Common myeloid progenitor, CD34-positive (primary cell): ENCODE measurements at regions not wholly inside any gene's neighbourhood (a gene's known extent, or its start where the extent isn't known, plus 50 kb on each side); places are given as distances from the start of the nearest gene placed in this dataset.
A peak's percentile ranks its signal among the peaks of the same experiment; 100 is the strongest.

Source experiments
- CTCF ChIA-PET: fragments of 350-600 bp; sonication (Branson Sonifier 250); formaldehyde crosslinking; loops from one replicate; lab custom pipeline; 2021; ENCODE audit warnings: antibody characterized with exemption; lab: Charles Lee
- POLR2A ChIA-PET: fragments of 350-600 bp; sonication (Branson Sonifier 250); formaldehyde crosslinking; loops from one replicate; lab custom pipeline; 2021; ENCODE audit warnings: antibody characterized with exemption; lab: Charles Lee
- DNase-seq, 3 donors: peaks; one replicate each; pipeline versions ENCODE4 v3.0.0 to v3.0.0-alpha.2; 2013
- H3K27ac ChIP-seq, 2 experiments: 1 replicate in 1 of 2; 2 replicates in 1 of 2; pipeline ENCODE4 v1.7.0; 2013; ENCODE audit warnings: inconsistent platforms in 2 of 2, low read length in 2 of 2, mild to moderate bottlenecking in 2 of 2, low read depth in 1 of 2, moderate library complexity in 1 of 2; ENCODE audit not compliant: severe bottlenecking in 2 of 2, insufficient read depth in 1 of 2, poor library complexity in 1 of 2
- H3K27me3 ChIP-seq, 5 experiments: replicated peaks in 2 of 5; 1 replicate in 3 of 5; 2 replicates in 2 of 5; pipeline versions ENCODE4 v1.6.1 to v1.7.0; 2013; ENCODE audit warnings: low read length in 4 of 5, mild to moderate bottlenecking in 2 of 5, moderate library complexity in 2 of 5, inconsistent platforms in 1 of 5; ENCODE audit not compliant: insufficient read depth in 5 of 5, control insufficient read depth in 4 of 5
- H3K36me3 ChIP-seq, 4 experiments: 1 replicate in 2 of 4; 2 replicates in 2 of 4; pipeline versions ENCODE4 v1.6.1 to v1.7.0; 2013; ENCODE audit warnings: low read length in 3 of 4, control low read depth in 1 of 4, mild to moderate bottlenecking in 1 of 4; ENCODE audit not compliant: control insufficient read depth in 4 of 4, insufficient read depth in 4 of 4
- H3K4me1 ChIP-seq, 4 experiments: 1 replicate in 3 of 4; 2 replicates in 1 of 4; pipeline versions ENCODE4 v1.6.1 to v1.7.1; 2013; ENCODE audit warnings: low read length in 3 of 4, mild to moderate bottlenecking in 3 of 4, control low read depth in 1 of 4, inconsistent platforms in 1 of 4, moderate library complexity in 1 of 4; ENCODE audit not compliant: control insufficient read depth in 4 of 4, insufficient read depth in 4 of 4; ENCODE audit errors: control extremely low read depth in 1 of 4
- H3K4me3 ChIP-seq, 7 experiments: 1 replicate in 4 of 7; 2 replicates in 3 of 7; pipeline versions ENCODE4 v1.5.1 to v1.7.0; 2013; ENCODE audit warnings: mild to moderate bottlenecking in 7 of 7, low read length in 6 of 7, moderate library complexity in 6 of 7, inconsistent platforms in 2 of 7, low read depth in 2 of 7, control low read depth in 1 of 7; ENCODE audit not compliant: insufficient read depth in 4 of 7, control insufficient read depth in 1 of 7; ENCODE audit errors: extremely low read depth in 1 of 7
- H3K9me3 ChIP-seq, 5 experiments: 1 replicate in 4 of 5; 2 replicates in 1 of 5; pipeline versions ENCODE4 v1.6.1 to v1.7.1; 2013; ENCODE audit warnings: low read length in 4 of 5, mild to moderate bottlenecking in 2 of 5, inconsistent platforms in 1 of 5, low read depth in 1 of 5, moderate library complexity in 1 of 5; ENCODE audit not compliant: control insufficient read depth in 4 of 5, insufficient read depth in 2 of 5; ENCODE audit errors: control extremely low read depth in 1 of 5
- WGBS: methylation state at CpG from one replicate; pipeline ENCODE4 v1.1.5; 2013; ENCODE audit not compliant: insufficient coverage; 5-methylcytosine and 5-hydroxymethylcytosine counted together

GRCh38 chr2:40531359-40531758 is 79.5 kb upstream of the SLC8A1 start:
- Histone ChIP-seq H3K27me3 (no peaks in the 10 kb centered on the region), H3K4me3 (no peak overlapping the region), H3K4me1 (no peaks in the 10 kb centered on the region), H3K27ac (no peak overlapping the region), H3K36me3 (no peaks in the 10 kb centered on the region), H3K9me3 (no peaks in the 10 kb centered on the region)
- POLR2A ChIA-PET = no interaction called here
- CTCF ChIA-PET = interaction anchor here (1.3 kb wide), 1 partner anchor 8 kb away, joined by 3 read pairs; no protein-coding TSS in a partner anchor
- no peak for DNase-seq

DNA sequence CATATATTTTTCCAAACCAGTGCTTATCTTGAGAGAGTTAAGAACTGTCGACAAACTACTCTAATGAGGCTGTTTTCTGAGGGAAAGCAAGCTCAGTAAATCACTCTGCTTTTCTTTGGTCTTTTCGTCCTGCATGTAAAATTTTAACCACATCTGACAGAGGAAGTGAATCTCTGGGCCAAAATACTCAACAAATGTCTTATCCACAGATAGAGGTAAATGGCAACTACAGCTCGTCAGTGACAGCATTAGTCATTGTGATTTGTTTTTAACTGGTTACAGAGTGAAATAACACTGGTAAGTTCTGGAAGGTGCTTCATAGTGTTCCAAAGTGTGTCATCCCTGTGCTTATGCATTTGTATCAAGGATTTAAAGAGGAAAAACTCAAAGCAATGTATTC is 82.6 kb upstream of the SLC8A1 start:
- POLR2A ChIA-PET = no interaction called here

GRCh38 chr2:40535972-40536371 is 84.1 kb upstream of the SLC8A1 start:
- ChIA-PET CTCF (no interaction called here), POLR2A (interaction anchor here (0.7 kb wide), 1 partner anchor 1946 kb away, joined by 4 read pairs; no protein-coding TSS in a partner anchor)
- WGBS = no CpG with 5 or more reads among the region's 4 CpGs

More for the DNA sequence above, 82.6 kb upstream of the SLC8A1 start:
- H3K27ac ChIP-seq = no peak overlapping the region
- CTCF ChIA-PET = no interaction called here
- no peak overlapping the region for H3K4me3 ChIP-seq
- DNase-seq = peak in 1 of 3 donors; percentile 5
- H3K4me1 ChIP-seq = no peaks in the 10 kb centered on the region
- no peaks in the 10 kb centered on the region for H3K27me3 ChIP-seq
- no peaks in the 10 kb centered on the region for H3K36me3 ChIP-seq
- 59% methylated on average over 3 of the region's 3 CpGs for WGBS
- no peaks in the 10 kb centered on the region for H3K9me3 ChIP-seq

DNA sequence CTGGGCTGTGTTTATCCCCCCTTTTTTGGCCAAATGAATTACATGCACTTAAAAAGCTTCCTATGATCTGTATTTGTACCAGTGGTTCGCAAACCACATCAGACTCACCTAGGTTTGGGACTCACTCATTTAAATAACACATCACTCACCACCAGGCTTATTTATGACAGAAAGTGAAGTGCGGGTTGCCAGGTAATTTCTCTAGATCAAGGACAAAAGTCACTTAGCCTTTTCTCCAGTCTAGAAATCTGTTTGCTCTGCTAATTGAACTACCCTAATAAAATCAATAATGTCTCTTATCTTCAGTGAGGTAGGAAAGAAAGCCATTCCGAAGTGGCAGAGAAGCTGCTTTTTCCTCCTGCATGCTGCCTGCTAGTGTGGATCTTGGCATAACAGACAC is 88.1 kb upstream of the SLC8A1 start:
- H3K27me3 ChIP-seq = no peaks in the 10 kb centered on the region
- WGBS = 94% methylated on average over 2 of the region's 3 CpGs

More at GRCh38 chr2:40535972-40536371, 84.1 kb upstream of the SLC8A1 start:
- H3K36me3 ChIP-seq = no peaks in the 10 kb centered on the region
- H3K27ac ChIP-seq = no peak overlapping the region
- H3K27me3 ChIP-seq = no peaks in the 10 kb centered on the region
- H3K4me1 ChIP-seq = no peaks in the 10 kb centered on the region
- H3K4me3 ChIP-seq = no peak overlapping the region
- no peaks in the 10 kb centered on the region for H3K9me3 ChIP-seq
- DNase-seq = no peak

GRCh38 chr2:40543381-40543780 is 91.5 kb upstream of the SLC8A1 start:
- Histone ChIP-seq H3K27me3 (no peaks in the 10 kb centered on the region), H3K4me1 (no peaks in the 10 kb centered on the region), H3K27ac (no peak overlapping the region), H3K4me3 (no peak overlapping the region), H3K36me3 (no peaks in the 10 kb centered on the region), H3K9me3 (no peaks in the 10 kb centered on the region)
- DNase-seq = no peak
- WGBS = 90% methylated on average over 2 of the region's 2 CpGs
- ChIA-PET CTCF (interaction anchor here (1.3 to 1.4 kb wide), 2 partner anchors 12 to 14 kb away, joined by 3 to 4 read pairs; no protein-coding TSS in a partner anchor), POLR2A (no interaction called here)

More for the DNA sequence above, 88.1 kb upstream of the SLC8A1 start:
- Histone ChIP-seq H3K27ac (no peak overlapping the region), H3K36me3 (no peaks in the 10 kb centered on the region), H3K9me3 (no peaks in the 10 kb centered on the region), H3K4me1 (no peaks in the 10 kb centered on the region), H3K4me3 (no peak overlapping the region)
- CTCF ChIA-PET = interaction anchor here (1.0 kb wide), 1 partner anchor 9 kb away, joined by 3 read pairs; no protein-coding TSS in a partner anchor
- POLR2A ChIA-PET = interaction anchor here (0.6 kb wide), 1 partner anchor 98 kb away, joined by 3 read pairs; no protein-coding TSS in a partner anchor
- no peak for DNase-seq

DNA sequence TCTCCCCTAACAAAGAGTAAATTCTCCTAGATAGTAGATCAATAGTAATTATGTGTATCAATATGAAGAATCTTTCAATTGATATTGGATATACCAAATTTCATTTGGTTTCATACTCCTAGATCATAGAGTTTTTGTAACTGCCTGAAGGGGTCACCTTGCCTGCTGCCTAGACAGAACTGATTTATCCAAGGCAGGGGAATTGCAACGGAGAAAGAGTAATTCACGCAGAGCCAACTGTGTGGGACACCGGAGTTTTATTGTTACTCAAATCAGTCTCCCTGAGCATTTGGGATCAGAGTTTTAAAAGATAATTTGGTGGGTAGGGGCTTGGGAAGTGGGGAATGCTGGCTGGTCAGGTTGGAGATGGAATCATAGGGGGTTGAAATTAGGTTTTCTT is 92.2 kb upstream of the SLC8A1 start:
- no peaks in the 10 kb centered on the region for H3K36me3 ChIP-seq
- POLR2A ChIA-PET = no interaction called here
- H3K4me1 ChIP-seq = no peaks in the 10 kb centered on the region
- no peak for DNase-seq
- no peak overlapping the region for H3K4me3 ChIP-seq
- WGBS = 96% methylated on average over 3 of the region's 3 CpGs
- H3K9me3 ChIP-seq = no peaks in the 10 kb centered on the region
- CTCF ChIA-PET = interaction anchor here (1.3 to 1.4 kb wide), 2 partner anchors 12 to 13 kb away, joined by 3 to 4 read pairs; no protein-coding TSS in a partner anchor
- no peaks in the 10 kb centered on the region for H3K27me3 ChIP-seq
- no peak overlapping the region for H3K27ac ChIP-seq

DNA sequence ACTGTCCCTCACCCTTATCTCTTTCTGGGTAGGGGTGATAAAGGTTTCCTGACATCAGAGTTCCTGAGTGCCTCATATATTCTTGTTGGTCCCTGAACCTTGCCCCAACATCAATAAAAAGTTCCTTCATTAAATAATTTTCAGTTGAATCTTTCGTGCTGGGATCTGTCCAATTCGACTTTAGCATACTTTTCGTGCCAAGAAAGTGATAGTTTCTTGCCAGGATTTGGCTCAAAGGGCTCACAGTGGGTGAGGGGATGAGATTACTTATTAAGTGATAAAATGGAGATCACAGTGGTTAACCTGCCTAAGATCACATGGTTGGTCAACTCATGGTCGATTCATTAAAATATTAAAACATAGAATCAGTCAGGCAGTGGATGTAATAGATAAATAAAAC is 93.8 kb upstream of the SLC8A1 start:
- ChIA-PET CTCF (no interaction called here), POLR2A (no interaction called here)
- no peaks in the 10 kb centered on the region for H3K4me1 ChIP-seq
- H3K9me3 ChIP-seq = no peaks in the 10 kb centered on the region
- 80% methylated on average over 1 of the region's 4 CpGs for WGBS
- H3K27me3 ChIP-seq = no peaks in the 10 kb centered on the region
- DNase-seq = no peak
- H3K27ac ChIP-seq = no peak overlapping the region
- no peak overlapping the region for H3K4me3 ChIP-seq
- H3K36me3 ChIP-seq = no peaks in the 10 kb centered on the region
